ENCODE measurements at regions not wholly inside any gene's neighbourhood (a gene's known extent, or its start where the extent isn't known, plus 50 kb on each side); places are given as distances from the start of the nearest gene placed in this dataset.

DNA sequence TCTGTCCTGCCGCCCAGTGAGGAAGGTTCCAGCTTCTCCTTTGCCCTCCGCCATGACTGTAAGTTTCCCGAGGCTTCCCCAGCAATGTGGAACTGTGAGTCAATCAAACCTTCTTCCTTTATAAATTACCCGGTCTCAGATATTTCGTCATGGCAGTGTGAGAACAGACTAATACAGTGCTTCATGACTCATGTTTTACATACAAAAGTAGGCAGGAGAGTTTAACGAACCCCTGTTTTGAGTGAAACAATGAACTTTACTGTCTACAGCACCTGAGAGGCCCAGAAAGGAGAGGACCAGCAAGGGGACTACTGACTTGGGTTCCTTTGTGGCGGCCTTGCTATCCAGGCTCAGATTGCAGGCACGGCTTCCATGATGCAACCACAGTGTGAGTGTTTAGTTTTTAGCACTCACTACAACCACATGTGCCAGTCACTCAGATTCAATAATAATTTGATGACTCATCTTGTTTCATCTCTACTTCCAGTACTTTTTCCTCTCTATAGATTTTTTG lies 139.1 kb upstream of the CLINT1 start:
- TF ChIP-seq, protein P1, sequence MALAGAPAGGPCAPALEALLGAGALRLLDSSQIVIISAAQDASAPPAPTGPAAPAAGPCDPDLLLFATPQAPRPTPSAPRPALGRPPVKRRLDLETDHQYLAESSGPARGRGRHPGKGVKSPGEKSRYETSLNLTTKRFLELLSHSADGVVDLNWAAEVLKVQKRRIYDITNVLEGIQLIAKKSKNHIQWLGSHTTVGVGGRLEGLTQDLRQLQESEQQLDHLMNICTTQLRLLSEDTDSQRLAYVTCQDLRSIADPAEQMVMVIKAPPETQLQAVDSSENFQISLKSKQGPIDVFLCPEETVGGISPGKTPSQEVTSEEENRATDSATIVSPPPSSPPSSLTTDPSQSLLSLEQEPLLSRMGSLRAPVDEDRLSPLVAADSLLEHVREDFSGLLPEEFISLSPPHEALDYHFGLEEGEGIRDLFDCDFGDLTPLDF (CRISPR knock-in tag; IDR thresholded peaks at IDR 0.05), result no peak
- no peak for TF ChIP-seq RELA (CRISPR knock-in tag; IDR thresholded peaks at IDR 0.05; ENCODE audit: borderline replicate concordance)

Measured in WTC11 (cell line).